ENCODE measurements at regions not wholly inside any gene's neighbourhood (a gene's known extent, or its start where the extent isn't known, plus 50 kb on each side); places are given as distances from the start of the nearest gene placed in this dataset.

DNA sequence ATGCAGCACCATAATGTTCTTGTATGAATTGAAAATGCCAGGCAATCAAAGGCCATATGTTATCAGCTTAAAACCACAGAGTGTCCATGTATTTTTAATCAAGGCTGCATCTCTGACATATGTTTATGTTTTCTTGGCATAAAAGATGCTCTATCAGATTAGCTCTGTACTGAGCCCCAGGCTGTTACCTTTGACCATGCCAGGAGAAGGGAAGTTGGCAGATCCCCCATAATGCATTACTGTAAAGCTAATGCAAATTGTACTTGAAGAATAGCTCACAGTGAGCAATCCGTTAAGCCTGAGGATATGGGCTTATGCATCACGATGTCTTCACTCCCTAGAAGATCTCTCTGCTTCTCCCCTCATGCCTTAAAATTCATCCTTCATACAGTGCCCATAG lies 414.4 kb downstream of the BRINP1 start:
- DNase-seq (ENCODE audit: low read depth, low spot score): no peak
- no peak overlapping the region for H3K27ac ChIP-seq (ENCODE audit: low read depth, low read length)
- POLR2A ChIA-PET: no interaction called here
- no peak overlapping the region for H3K4me3 ChIP-seq (ENCODE audit: low read depth, low read length)
- CTCF ChIA-PET: no interaction called here
- H3K9me3 ChIP-seq (ENCODE audit: control insufficient read depth, insufficient read depth, low read length): peaks cover 4% of the 10 kb centered on the region
- TF ChIP-seq, protein P1, sequence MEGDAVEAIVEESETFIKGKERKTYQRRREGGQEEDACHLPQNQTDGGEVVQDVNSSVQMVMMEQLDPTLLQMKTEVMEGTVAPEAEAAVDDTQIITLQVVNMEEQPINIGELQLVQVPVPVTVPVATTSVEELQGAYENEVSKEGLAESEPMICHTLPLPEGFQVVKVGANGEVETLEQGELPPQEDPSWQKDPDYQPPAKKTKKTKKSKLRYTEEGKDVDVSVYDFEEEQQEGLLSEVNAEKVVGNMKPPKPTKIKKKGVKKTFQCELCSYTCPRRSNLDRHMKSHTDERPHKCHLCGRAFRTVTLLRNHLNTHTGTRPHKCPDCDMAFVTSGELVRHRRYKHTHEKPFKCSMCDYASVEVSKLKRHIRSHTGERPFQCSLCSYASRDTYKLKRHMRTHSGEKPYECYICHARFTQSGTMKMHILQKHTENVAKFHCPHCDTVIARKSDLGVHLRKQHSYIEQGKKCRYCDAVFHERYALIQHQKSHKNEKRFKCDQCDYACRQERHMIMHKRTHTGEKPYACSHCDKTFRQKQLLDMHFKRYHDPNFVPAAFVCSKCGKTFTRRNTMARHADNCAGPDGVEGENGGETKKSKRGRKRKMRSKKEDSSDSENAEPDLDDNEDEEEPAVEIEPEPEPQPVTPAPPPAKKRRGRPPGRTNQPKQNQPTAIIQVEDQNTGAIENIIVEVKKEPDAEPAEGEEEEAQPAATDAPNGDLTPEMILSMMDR (IDR thresholded peaks at IDR 0.05; ENCODE audit: low read depth, low read length): no peak
- no peaks in the 10 kb centered on the region for H3K27me3 ChIP-seq (ENCODE audit: control insufficient read depth, insufficient read depth, low read length)

- Histone ChIP-seq H3K9me3 (ENCODE audit: control insufficient read depth, insufficient read depth, low read length) (peaks cover 7% of the 10 kb centered on the region), H3K27me3 (ENCODE audit: control insufficient read depth, insufficient read depth, low read length) (no peaks in the 10 kb centered on the region), H3K4me3 (ENCODE audit: low read depth, low read length) (no peak overlapping the region), H3K27ac (ENCODE audit: low read depth, low read length) (no peak overlapping the region)
- TF ChIP-seq, protein P1 (IDR thresholded peaks at IDR 0.05; ENCODE audit: low read depth, low read length): no peak
- CTCF ChIA-PET: no interaction called here
- no peak for DNase-seq (ENCODE audit: low read depth, low spot score)
- POLR2A ChIA-PET: no interaction called here
Observed at GRCh38 chr9:118957585-118957984, 411.6 kb downstream of the BRINP1 start.

DNA sequence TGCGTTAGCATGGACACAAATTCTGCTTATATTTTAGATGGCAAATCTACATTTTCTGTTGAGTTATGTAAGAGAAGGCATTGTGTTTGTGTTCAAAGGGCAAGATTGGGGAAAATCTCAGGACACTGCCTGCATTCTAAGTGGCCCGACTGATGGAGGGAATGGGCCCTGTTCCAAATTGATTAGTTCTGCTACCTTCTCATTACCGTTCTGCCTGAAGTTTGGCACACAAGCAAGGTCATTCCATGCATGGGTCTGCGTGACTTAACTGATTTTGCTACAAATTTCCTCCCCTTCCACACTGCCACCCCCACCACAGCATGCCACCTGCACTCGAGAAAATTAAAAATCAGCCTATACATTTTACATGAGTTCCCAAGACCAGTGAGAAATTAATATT lies 409.9 kb downstream of the BRINP1 start:
- ChIA-PET CTCF (no interaction called here), POLR2A (no interaction called here)
- Histone ChIP-seq H3K27me3 (ENCODE audit: control insufficient read depth, insufficient read depth, low read length) (no peaks in the 10 kb centered on the region), H3K27ac (ENCODE audit: low read depth, low read length) (no peak overlapping the region), H3K9me3 (ENCODE audit: control insufficient read depth, insufficient read depth, low read length) (peaks cover 3% of the 10 kb centered on the region), H3K4me3 (ENCODE audit: low read depth, low read length) (no peak overlapping the region)
- DNase-seq (ENCODE audit: low read depth, low spot score): no peak
- TF ChIP-seq, protein P1 (IDR thresholded peaks at IDR 0.05; ENCODE audit: low read depth, low read length): no peak

DNA sequence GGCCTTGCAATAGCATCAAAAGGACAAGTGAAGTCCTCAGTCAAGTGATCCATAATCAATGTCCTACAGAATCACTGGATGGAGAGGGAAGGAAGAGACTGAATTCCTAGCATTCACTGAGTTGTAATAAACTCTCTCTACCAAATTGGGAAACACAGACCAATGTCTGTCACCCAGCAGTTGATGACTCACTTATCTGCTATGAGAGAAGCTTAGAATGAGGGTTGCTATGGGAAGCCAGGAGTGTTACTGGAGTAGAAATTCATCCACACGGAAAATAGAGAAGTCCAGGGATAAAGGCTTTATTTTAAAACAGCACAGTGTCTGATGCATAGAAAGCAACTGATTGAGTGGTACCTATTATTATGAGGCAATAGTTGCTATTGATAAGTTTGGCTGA lies 407.4 kb downstream of the BRINP1 start:
- Histone ChIP-seq H3K4me3 (ENCODE audit: low read depth, low read length) (no peak overlapping the region), H3K27me3 (ENCODE audit: control insufficient read depth, insufficient read depth, low read length) (no peaks in the 10 kb centered on the region), H3K9me3 (ENCODE audit: control insufficient read depth, insufficient read depth, low read length) (peaks cover 3% of the 10 kb centered on the region), H3K27ac (ENCODE audit: low read depth, low read length) (no peak overlapping the region)
- TF ChIP-seq, protein P1 (IDR thresholded peaks at IDR 0.05; ENCODE audit: low read depth, low read length): no peak
- CTCF ChIA-PET: no interaction called here
- no peak for DNase-seq (ENCODE audit: low read depth, low spot score)
- POLR2A ChIA-PET: no interaction called here

- CTCF ChIA-PET: no interaction called here
- no peak overlapping the region for H3K4me3 ChIP-seq (ENCODE audit: low read depth, low read length)
- H3K27ac ChIP-seq (ENCODE audit: low read depth, low read length): no peak overlapping the region
- no peak for DNase-seq (ENCODE audit: low read depth, low spot score)
- peaks cover 3% of the 10 kb centered on the region for H3K9me3 ChIP-seq (ENCODE audit: control insufficient read depth, insufficient read depth, low read length)
- POLR2A ChIA-PET: no interaction called here
- TF ChIP-seq, protein P1 (IDR thresholded peaks at IDR 0.05; ENCODE audit: low read depth, low read length): no peak
- no peaks in the 10 kb centered on the region for H3K27me3 ChIP-seq (ENCODE audit: control insufficient read depth, insufficient read depth, low read length)
Observed at GRCh38 chr9:118962426-118962825, 406.8 kb downstream of the BRINP1 start.
